HG02642 (cell line): ENCODE measurements at regions not wholly inside any gene's neighbourhood (a gene's known extent, or its start where the extent isn't known, plus 50 kb on each side); places are given as distances from the start of the nearest gene placed in this dataset.

Experiments
- ATAC-seq: cut with Tn5 transposase; IDR thresholded peaks from one replicate; pipeline ENCODE4 v1.9.1; 2021; ENCODE audit warnings: mild to moderate bottlenecking; ENCODE audit not compliant: unreplicated experiment, poor library complexity

DNA sequence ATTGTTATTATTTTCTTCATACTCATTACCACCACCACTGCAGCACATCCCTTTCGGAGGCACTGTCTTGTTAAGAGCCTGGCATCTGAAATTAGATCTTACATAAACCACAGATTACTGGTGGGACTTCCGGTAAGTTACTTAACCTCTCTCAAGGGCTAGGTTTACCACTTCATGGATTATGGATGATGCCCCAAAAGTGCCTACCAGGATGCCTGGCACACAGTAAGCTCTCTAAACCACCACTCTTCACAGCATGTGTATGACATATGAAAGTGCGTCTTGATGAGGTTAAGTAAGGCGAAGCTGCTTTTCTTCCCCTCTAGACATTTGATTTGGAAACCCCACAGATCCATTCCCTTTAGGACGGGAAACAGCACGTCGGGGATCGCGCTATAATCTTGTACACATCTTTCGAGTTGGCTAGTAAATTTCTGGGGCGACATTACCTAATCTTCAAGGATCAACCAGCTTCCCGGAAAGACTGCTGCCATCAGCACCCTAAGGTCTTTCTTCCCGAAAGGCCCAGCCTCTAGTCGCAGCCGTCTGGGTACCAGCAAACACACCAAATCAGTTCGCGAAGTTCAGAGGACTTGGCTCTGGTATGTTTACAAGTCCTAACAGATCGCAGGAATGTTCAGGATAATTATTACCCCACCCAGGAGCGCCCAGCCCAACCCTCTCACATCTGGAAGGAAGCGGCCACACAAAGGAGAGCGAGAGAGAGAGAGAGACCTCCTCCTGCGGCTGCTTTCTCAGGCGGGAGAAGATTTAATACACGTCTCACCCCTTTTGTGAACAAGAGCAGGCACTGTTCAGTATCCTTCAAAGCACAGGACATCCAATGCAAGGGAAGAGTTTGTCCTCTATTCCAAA is 155.1 kb upstream of the FRMD4B start:
- ATAC-seq: no peak

DNA sequence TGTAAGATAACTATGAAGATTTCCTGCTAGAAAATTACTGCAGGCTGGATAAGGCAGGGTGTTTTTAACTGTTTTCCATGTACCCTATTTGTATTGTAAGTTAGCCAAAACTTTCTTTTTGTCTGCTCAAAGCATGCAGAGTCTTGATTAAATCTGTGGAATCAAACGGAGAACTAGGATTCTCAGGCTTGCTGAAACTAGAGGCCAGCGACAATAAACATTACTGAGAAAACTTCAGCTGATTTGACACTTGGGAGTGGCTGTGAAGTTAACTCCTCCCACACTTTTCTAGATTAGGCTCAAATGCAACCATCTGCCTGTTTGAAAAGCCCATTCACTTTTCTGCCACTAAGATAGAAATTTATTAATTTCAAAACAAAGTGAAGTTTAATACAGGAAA is 153.2 kb upstream of the FRMD4B start:
- ATAC-seq: no peak

- no peak for ATAC-seq
Measured at GRCh38 chr3:69538281-69538680, 152.4 kb upstream of the FRMD4B start.

GRCh38 chr3:69536306-69537020 is 150.6 kb upstream of the FRMD4B start:
- ATAC-seq: no peak

DNA sequence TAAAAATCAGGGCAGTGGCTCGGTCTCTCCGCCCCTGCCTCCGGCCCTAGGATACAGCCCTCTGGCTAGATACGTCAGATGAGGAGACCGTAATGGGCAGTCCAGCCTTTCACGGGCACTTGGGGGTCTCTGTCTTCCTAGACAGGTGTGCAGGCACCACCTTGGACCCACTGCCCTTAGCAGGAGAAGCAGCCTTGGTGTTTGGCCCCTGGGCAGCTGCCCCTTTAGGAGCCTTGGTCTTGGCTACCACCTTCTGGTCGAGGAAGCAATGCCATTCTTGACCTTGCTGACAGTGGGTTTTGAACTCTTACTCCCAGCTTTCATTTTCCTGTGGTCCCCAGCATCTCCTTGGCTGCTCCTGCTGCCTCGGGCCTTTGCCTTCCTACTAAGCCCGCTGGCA is 149.7 kb upstream of the FRMD4B start:
- ATAC-seq: no peak

- no peak for ATAC-seq
Measured at GRCh38 chr3:69532547-69533224, 146.8 kb upstream of the FRMD4B start.

DNA sequence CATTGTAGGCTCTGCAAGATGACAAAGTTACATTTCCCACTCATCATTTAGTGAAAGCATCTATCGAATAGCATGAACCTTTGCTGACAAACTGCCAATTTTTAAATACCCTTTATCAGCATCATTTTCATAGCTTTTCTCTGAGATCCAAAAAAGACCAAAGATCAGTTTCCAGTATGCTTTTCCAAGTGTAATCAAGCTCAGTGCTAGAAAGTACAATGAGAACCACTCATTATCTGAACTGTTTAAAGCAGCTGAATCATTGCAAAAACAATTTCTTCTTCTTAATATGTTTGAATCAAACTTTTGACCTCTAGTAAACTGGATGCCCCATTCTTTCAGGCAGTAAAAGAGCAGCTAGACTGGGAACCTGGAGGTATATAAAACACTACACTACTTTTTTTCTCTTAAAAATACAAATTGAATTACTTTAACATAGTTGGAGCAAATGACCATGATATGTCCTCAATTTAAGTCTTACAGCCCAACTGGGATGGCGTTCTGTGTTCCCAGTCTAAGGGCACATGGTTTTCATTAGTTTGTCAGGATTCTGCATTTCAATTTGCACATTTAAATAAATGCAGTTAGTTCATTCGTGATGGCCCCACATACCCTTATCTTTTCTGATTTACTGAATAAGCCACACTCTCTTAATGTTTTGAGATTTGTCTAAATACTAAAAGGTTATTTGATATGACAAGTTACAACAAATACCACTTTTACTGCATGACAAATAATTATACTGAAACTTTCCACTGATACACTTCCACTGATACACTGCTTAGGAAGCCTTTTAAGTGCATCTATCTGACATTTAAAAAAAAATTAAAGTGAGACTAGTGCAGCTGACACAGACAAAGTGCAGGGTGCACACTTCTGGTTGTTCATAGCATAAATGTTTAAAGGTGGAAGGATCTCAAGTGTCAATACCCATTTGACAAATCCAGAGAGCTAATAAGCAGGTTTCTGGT is 146.0 kb upstream of the FRMD4B start:
- ATAC-seq: no peak

DNA sequence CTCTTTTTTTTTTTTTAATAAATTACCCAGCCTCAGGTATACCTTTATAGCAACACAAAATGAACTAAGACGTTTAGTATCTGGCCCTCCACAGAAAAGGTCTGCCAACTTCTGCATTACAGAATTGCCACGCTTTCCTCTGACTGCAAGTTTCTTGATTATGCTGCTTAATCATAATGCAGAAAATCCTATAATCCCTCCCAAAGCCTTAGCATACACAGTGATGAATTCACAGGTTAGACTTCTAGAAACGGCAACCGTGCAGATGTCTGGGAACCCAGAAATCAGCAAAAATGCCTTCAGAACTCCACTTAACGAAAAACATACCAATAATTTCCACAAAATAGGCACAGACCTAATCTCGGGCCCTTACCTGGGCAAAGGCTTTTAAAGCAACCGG is 144.7 kb upstream of the FRMD4B start:
- ATAC-seq: no peak

DNA sequence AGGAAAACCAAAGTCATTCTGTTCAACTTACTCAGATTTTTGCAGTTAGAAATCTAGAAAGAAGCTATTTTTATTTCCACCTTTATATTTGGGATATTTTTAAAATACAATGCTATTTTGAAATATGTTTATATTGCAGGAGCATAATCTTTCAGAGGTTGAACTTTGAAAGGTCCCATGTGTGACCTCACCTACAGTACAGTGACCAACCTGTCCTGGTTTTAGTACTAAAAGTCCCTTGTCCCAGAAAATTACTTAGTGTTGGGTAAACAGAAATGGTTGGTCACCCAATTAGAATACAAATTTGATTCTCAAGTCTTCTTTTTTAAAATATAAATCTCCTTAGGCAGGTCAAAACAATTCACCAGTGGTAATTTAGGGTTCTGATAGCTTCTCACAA is 141.6 kb upstream of the FRMD4B start:
- no peak for ATAC-seq

DNA sequence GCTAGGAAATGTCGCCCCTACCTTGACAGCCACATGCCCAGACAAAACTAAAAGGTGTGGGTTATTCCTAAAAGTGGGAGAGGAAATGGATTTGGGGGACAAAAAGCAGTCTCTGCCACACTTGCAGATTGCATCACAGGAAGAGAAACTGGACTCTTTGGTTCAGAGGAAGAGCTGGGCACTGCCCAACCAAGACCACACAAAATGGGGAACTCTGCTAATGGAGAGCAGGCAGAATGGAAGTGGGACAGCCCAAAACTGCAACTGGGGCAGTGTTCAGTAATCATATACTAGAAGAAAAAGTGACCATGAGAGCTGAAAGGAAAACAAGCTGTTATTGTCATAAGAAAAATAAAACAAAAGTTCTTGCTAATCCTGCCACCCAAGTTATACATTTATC is 138.9 kb upstream of the FRMD4B start:
- no peak for ATAC-seq

GRCh38 chr3:69521286-69521685 is 135.4 kb upstream of the FRMD4B start:
- no peak for ATAC-seq

- ATAC-seq: no peak
Measured at GRCh38 chr3:69511361-69511760, 125.5 kb upstream of the FRMD4B start.

DNA sequence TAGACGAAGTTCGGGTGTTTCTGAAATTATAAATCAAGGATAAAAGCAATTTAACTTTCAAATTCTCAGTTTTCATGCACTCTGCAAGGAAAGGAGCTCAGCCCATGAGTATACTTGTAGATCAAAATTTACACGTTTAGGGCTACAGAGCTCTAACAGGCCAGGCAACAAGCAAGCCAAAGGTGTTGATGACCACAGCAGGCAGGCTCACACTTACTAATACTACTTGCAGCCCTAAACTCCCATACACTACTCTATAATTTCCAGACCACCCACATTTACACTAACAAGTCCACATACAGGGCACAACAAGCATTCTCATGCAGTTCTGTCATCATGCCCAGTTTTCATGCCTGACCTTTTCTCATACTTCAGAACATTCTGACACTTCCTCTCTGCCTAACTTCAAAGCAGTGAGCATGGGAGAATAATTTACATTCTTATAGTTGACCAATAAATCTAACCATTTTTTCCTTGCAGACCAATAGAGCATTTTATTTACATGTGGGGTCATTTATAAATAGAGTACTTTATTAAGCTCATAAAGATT is 124.7 kb upstream of the FRMD4B start:
- ATAC-seq: no peak

GRCh38 chr3:69509288-69509687 is 123.4 kb upstream of the FRMD4B start:
- no peak for ATAC-seq

DNA sequence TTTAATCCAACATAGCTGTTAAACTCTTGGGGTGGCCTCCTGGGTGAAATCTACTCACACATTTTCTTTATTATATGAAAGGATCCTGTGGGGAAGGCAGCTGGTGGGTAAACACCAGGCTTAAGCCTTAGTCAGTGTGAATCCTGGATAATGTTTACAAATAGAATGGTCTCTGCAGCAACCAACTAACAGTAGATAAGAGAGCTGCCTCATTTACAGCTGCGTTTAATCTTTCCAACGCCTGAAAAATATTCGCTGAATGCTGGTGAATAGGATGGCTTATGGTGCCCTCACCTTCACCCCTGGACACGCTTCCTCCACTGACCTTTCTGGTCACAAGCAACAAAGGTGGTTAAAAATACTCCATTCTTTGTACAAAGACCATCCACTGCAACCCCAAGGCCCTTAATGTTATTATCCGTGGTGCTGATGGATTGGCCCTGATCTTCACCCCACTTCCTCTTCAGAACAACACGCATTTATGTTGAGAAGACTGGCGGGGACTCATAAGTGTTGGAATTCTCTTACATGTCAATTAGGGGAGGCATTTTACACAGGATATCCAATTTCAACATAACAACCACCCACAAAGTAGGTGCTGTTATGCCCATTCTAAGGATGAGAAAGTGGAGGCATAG is 120.0 kb upstream of the FRMD4B start:
- no peak for ATAC-seq

DNA sequence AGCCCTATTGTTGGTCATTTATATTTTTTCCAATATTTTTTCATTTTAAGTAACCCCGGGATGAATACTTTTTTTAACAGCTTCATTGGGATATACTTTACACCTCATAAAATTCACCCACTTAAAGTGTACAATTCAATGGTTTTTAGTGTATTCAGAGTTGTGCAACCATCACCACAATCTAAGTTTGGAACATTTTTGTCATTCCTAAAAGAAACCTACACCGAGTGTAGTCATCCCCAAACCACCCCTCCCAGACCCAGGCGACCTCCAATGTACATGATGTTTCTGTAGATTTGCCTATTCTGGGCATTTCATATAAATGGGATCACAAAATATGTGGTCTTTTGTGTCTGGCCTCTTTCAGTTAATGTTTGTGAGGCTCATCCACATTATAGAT is 118.3 kb upstream of the FRMD4B start:
- no peak for ATAC-seq

- ATAC-seq: no peak
Measured at GRCh38 chr3:69500604-69501003, 114.7 kb upstream of the FRMD4B start.

- no peak for ATAC-seq
Measured at GRCh38 chr3:69499899-69500421, 114.1 kb upstream of the FRMD4B start.

DNA sequence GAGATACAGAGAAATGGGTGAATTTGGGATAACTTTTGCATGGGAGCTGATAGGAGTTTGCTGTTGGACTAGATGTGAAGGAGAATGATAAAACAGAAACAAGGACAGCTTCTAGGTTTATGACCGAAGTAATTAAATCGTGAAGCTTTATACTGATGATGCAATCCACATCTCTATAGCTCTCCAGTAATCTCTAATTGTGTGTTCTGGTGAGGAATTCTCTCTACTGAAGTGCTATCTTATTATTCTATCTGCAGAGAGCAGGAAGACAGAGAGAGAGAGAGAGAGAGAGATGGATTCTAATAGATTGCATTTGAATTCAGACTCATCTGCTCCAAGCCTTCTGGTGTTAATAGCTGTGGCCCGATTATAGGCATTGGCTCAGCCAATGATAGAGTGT is 113.5 kb upstream of the FRMD4B start:
- no peak for ATAC-seq
